ENCODE measurements at regions not wholly inside any gene's neighbourhood (a gene's known extent, or its start where the extent isn't known, plus 50 kb on each side); places are given as distances from the start of the nearest gene placed in this dataset.
"Not testable (repeated sequence)": the region's sequence is repeated elsewhere in the genome, so short reads cannot be mapped to it uniquely, and the experiment has no call there.

DNA sequence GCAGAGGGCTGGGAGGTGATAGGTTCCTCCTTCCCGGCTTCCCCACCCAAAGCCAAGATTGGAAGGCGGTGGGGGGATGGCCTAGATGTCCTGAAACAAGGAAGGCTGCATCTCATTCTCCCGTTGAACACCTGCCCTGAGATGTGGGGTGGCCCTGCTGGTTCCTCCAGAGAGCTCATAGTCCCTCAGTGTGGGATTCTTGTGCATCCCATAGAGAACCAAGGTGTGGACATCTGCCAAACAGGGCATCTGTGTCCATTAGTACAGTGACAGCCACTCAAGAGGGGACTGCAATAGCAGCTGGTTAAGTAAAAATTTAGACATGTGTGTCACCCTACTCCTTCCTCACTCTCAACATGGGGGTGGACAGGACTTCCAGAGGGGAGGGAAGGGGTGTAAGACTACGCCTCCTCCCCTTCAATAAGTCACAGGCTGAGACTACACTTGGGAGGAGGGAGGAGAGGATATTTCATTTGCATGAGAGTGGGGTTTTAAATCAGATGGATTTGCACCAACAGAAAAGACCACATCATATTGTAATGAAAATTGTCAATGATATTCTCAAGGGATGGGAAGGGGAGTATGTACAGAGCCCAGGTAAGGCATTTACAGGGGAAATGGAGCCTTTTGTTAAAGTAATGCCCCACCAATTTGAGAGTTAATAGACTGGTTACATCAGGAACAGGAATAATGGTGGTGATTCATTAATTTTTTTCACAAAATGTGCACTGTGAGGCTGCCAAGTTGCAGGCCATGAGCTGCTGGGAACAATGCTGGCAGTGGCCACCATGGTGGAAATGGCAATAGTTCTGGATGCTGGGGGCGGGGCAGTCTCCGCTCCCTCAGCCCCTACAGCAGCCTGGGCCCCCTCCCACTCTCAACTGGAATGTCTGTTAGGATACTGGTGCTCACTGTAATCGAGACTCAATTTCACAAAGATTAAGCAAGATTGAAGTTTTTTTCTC, 80.6 kb downstream of the TEX51 start:
- TF ChIP-seq, protein P1, sequence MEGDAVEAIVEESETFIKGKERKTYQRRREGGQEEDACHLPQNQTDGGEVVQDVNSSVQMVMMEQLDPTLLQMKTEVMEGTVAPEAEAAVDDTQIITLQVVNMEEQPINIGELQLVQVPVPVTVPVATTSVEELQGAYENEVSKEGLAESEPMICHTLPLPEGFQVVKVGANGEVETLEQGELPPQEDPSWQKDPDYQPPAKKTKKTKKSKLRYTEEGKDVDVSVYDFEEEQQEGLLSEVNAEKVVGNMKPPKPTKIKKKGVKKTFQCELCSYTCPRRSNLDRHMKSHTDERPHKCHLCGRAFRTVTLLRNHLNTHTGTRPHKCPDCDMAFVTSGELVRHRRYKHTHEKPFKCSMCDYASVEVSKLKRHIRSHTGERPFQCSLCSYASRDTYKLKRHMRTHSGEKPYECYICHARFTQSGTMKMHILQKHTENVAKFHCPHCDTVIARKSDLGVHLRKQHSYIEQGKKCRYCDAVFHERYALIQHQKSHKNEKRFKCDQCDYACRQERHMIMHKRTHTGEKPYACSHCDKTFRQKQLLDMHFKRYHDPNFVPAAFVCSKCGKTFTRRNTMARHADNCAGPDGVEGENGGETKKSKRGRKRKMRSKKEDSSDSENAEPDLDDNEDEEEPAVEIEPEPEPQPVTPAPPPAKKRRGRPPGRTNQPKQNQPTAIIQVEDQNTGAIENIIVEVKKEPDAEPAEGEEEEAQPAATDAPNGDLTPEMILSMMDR (IDR thresholded peaks at IDR 0.05; ENCODE audit: control insufficient read depth, extremely low read depth, insufficient read depth): no peak
- no peak for DNase-seq (ENCODE audit: low read depth)
- H3K4me3 ChIP-seq (ENCODE audit: low read depth, low read length): no peak overlapping the region

DNA sequence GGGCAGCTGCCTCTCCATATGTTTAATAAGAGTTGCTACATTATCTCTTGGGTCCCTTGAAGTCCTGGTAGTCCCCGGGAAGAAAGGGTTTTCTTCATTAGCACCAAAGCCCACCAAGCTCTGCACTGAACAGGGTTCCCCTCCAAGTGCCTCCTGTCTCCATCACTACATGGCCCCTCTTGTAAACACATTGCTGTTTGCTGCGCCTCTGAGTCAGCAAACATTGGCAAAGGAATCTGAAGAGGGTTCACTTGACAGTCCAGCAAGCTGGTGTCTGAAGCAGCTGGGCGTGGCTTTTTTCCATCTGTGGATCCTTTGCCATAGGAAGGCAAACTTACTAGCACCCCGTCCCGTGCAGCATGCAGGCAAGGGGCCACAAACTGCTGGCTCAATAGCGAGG, 82.8 kb downstream of the TEX51 start:
- no peak overlapping the region for H3K4me3 ChIP-seq (ENCODE audit: low read depth, low read length)
- TF ChIP-seq, protein P1 (IDR thresholded peaks at IDR 0.05; ENCODE audit: control insufficient read depth, extremely low read depth, insufficient read depth): no peak
- no peak for DNase-seq (ENCODE audit: low read depth)

GRCh38 chr2:126982935-126983334, 84.2 kb downstream of the TEX51 start:
- no peak for DNase-seq (ENCODE audit: low read depth)
- TF ChIP-seq, protein P1 (IDR thresholded peaks at IDR 0.05; ENCODE audit: control insufficient read depth, extremely low read depth, insufficient read depth): no peak
- H3K4me3 ChIP-seq (ENCODE audit: low read depth, low read length): no peak overlapping the region

- DNase-seq (ENCODE audit: low read depth): no peak
- TF ChIP-seq, protein P1 (IDR thresholded peaks at IDR 0.05; ENCODE audit: control insufficient read depth, extremely low read depth, insufficient read depth): no peak
These were observed 88.0 kb downstream of the TEX51 start for GRCh38 chr2:126986631-126987187.

DNA sequence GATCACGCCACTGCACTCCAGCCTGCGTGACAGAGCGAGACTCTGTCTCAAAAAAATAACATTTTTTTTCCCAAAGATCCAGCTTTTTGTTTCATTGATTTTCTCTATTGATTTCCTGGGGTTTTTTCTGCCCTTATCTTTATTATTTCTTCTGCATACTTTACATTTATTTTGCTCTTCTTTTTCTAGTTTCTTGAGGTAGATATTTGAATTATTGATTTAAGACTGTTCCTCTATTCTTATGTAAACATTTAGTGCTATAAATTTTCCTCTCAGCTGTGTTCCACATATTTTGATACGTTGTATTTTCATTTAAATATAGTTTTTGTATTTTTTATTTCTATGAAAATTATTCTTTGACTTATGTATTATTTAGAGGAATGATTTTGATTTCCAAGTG, 89.8 kb downstream of the TEX51 start:
- no peak overlapping the region for H3K4me3 ChIP-seq (ENCODE audit: low read depth, low read length)
- no peak for DNase-seq (ENCODE audit: low read depth)
- TF ChIP-seq, protein P1 (IDR thresholded peaks at IDR 0.05; ENCODE audit: control insufficient read depth, extremely low read depth, insufficient read depth): no peak

More at GRCh38 chr2:126986631-126987187, 88.0 kb downstream of the TEX51 start:
- no peak overlapping the region for H3K4me3 ChIP-seq (ENCODE audit: low read depth, low read length)

DNA sequence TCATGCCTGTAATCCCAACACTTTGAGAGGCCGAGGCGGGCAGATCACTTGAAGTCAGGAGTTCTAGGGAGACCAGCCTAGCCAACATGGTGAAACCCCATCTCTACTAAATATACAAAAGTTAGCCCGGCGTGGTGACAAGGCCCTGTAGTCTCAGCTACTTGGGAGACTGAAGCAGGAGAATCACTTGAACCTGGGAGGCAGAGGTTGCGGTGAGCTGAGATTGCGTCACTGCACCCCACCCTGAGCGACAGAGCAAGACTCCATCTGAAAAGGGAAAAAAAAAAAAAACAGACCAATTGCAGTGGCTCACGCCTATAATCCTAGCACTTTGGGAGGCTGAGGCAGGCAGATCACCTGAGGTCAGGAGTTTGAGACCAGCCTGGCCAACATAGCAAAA, 90.4 kb downstream of the TEX51 start:
- not testable (repeated sequence) for DNase-seq (ENCODE audit: low read depth); H3K4me3 ChIP-seq (ENCODE audit: low read depth, low read length)

DNA sequence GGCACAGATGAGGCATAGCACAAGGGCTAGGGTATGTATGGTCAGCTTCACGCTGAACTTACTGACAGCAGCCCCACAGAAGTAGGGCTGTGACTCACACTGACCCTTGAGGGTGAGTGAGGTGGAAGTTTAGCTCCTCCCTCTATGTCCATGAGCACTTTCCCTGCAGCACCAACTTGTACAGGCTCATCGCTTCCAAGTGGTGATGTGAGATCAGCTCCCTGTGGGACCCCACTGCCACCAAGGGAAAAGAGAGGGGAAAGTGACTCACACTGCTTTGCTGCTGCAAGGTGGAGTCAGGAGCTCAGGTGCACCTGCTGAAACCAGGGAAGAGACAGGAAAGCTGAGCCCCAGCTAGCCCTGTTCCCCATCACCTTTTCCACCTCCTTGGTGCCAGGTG, 91.5 kb downstream of the TEX51 start:
- no peak for DNase-seq (ENCODE audit: low read depth)
- TF ChIP-seq, protein P1 (IDR thresholded peaks at IDR 0.05; ENCODE audit: control insufficient read depth, extremely low read depth, insufficient read depth): no peak
- no peak overlapping the region for H3K4me3 ChIP-seq (ENCODE audit: low read depth, low read length)

Measured in LNCaP clone FGC (cell line).